HG03066 (cell line): ENCODE measurements at regions not wholly inside any gene's neighbourhood (a gene's known extent, or its start where the extent isn't known, plus 50 kb on each side); places are given as distances from the start of the nearest gene placed in this dataset.

Experiments used
- ATAC-seq: cut with Tn5 transposase; IDR thresholded peaks from one replicate; pipeline ENCODE4 v1.9.1; 2021; ENCODE audit warnings: low read depth; ENCODE audit not compliant: unreplicated experiment

DNA sequence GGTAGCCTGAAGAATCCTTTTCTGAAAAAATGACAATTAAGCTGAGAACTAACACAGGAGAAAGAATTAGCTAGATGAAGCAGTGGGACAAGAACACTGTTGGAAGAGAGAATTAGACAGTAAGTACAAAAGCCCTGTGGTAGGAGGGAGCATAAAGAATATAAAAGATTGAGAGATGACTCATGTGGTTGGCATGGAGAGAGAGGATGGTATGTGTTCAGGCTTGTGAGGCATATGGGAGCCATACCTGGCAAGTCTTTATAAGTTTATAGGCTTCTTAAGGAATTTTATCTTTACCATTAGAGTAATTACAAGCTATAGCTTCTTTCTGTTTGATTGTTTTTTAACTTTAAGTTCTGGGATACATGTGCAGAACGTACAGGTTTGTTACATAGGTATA is 325.0 kb downstream of the ARL6IP6 start:
- ATAC-seq = no peak

DNA sequence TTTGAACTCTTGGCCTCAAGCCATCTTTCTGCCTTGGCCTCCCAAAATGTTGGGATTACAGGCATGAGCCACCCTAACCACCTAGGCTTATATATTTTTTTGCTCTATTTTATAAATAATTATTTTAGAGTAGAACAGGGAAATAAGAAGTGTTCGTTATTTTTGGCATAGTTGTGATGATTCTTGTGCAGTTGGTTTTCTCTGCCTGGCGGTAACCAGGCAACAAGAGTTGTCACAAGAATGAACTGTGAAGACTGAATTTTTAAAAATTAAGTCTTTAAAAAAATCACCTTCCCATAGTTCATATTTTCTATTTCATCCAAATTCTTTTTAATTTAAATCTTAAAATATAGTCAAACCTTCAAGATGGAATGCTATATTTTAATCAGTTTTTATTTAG is 310.2 kb downstream of the ARL6IP6 start:
- no peak for ATAC-seq

- ATAC-seq = no peak
Measured at GRCh38 chr2:153027533-153027932, 309.1 kb downstream of the ARL6IP6 start.

- ATAC-seq = no peak
Measured at GRCh38 chr2:153020201-153020600, 301.8 kb downstream of the ARL6IP6 start.

DNA sequence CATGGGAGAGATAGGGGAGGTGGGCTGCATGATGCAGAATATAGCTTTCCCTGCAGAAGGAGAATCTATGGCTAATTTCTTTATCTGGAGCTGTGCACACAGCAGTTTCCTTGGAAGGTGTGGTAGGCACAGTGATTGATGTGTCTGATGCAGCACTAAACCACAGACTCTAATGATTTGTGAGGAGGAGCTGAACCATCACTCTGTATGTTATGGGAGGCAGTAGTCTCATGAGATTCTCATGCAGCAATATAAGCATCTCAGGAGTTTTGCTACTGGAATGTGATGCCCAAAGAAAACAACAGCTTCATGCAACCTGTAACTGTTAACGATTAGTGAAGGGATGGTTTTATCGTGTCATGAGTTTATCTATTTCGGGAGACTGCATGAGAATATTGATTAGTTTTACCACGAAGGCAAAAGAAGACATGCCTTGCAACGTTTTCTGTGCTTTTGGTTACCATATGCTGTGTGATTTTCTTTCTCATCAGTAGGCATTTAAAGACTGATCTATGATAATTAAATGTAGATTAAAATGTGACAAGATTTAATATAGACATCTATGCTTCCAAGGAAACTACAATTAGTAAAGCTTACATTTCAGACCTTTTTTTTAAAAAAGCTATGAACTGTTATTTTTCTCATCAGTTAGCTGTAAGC is 286.8 kb downstream of the ARL6IP6 start:
- no peak for ATAC-seq

DNA sequence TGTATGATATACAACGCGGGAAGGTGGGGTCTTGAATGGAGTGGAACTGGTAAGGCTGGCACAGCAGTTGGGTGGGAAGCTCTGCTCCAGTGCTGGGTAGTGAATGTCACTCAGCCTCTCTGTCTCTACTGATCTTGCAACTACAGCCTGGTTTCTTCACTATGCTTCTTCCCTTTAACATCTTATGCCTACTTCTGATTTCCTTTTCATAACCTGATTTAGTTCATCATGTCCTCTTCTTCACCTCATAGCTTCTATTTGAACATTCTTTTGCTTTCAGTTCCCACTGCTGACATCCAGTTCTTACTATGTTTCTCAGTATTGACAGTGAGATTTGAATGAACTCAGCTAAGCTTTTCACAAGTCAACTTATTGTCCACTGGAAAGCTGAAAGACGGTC is 286.2 kb downstream of the ARL6IP6 start:
- no peak for ATAC-seq

GRCh38 chr2:152974146-152974545 is 255.7 kb downstream of the ARL6IP6 start:
- ATAC-seq = no peak

GRCh38 chr2:152971685-152972084 is 253.3 kb downstream of the ARL6IP6 start:
- ATAC-seq = no peak

GRCh38 chr2:152962446-152962845 is 244.0 kb downstream of the ARL6IP6 start:
- ATAC-seq = no peak

- no peak for ATAC-seq
Measured at GRCh38 chr2:152961351-152961750, 242.9 kb downstream of the ARL6IP6 start.

DNA sequence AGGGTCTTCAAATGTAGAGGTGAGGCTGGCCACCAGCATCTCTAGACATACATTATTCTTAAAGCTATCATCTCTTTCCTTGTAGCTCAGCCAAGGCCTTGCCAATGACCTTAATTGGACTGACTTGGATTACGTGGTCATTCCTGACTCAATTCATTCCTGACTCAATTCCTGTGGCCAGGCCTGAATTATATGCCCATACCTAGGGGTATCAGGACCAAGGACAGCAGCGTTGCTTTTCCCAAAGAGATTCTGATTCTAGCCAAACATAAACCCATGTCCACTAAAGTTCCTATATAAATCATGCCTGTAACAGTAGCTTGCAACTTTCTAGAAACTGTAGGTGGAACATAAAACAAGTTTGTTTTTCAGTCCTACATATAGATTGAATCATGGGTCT is 231.7 kb downstream of the ARL6IP6 start:
- no peak for ATAC-seq

DNA sequence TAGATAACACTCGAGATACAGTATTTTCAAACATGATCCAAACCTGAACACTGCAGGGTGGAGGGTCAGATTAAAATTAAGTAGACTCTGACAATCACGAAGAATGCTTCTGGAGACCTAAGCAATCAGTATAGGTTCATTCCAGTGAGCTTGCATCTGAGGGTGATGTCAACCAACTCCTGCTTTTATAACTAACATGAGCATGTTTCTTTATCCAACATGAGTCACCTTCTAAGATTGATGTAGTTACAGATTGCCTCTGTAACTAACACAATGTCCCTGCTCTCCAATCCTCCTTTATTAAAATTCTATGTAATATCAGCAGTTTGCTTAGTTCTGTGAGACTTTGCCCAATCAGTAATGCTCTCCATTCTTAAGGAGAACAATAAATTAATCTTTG is 225.7 kb downstream of the ARL6IP6 start:
- ATAC-seq = no peak

- ATAC-seq = no peak
Measured at GRCh38 chr2:152942940-152943440, 224.6 kb downstream of the ARL6IP6 start.

DNA sequence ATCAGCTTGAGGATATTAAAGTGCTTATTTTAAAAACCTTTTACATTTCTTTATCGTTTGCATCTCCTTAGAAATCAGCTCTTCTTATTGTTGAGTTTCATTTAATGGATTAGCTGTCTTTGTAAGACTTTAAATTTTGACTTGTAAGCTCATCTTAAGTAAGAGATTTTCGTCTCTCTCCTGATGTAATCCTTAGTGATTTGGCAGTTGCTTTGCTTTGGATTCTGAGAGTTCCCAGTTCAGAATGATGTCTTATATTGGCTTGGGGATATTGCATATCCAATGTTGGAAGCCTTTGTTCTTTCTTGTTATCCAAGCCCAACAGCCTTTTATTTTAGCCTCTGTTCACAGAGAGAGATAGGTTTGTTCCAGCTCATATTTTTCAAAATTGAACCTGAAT is 212.1 kb downstream of the ARL6IP6 start:
- ATAC-seq = no peak

- no peak for ATAC-seq
Measured at GRCh38 chr2:152929628-152930027, 211.2 kb downstream of the ARL6IP6 start.

- peak; percentile 83 for ATAC-seq
Measured at GRCh38 chr2:152925547-152926448, 207.4 kb downstream of the ARL6IP6 start.

DNA sequence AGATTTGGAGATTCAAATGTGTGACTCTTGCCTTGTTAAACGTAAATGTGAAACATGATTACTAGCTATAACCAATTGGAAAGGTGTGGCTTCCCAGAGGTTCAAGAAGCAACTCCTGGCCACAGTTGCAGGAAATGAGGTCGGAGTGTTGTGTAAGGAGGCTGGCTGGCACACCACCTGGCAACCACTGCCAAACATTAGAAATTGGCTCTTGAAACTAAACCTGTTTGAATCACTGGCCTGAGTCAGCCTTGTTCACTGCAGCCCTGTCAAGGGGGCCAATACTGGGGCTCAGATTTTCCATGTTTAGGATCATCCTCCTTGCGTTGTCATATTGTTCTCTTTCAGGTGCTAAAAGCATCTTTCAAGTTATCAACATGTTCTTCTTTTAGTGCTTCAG is 206.3 kb downstream of the ARL6IP6 start:
- ATAC-seq = no peak

DNA sequence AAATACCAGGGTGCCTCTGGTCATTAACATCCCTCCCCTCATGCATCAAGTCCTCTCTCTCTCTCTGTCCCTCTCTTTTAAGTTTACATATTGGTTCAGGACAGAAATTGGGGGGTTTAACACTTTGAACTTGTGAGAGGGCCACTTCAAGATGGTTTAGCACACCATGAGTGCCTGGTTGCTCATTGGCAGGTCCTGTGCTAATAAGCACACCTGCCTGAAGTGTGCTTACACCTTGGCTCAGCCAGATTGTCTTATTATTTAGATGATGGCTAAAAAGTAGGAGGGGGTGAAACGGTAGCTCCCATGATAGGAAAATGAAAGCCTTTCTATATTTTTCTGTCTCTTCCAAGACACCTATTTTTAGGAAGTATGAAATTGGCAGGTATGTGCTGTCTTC is 205.8 kb downstream of the ARL6IP6 start:
- no peak for ATAC-seq

DNA sequence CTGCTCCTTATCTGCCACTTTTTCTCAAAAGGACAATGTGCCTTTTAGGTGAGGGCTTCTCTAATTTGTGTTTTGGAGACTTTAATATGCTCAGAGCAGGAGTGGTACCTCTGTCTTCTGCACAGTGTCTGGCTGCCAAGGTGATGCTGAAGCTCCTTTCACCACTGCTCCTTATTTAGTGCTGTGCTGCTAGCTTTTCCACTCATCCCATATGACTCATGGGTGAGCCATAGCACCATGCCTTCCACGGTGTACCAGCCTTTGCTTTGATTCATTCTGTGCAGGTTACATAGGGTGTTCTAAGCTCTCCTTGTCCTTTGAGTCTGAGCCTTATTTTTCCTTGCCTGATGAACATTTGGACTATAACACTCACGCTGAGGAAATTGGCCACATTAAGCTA is 202.4 kb downstream of the ARL6IP6 start:
- no peak for ATAC-seq

GRCh38 chr2:152910970-152911369 is 192.6 kb downstream of the ARL6IP6 start:
- no peak for ATAC-seq

- ATAC-seq = no peak
Measured at GRCh38 chr2:152907046-152907445, 188.6 kb downstream of the ARL6IP6 start.

DNA sequence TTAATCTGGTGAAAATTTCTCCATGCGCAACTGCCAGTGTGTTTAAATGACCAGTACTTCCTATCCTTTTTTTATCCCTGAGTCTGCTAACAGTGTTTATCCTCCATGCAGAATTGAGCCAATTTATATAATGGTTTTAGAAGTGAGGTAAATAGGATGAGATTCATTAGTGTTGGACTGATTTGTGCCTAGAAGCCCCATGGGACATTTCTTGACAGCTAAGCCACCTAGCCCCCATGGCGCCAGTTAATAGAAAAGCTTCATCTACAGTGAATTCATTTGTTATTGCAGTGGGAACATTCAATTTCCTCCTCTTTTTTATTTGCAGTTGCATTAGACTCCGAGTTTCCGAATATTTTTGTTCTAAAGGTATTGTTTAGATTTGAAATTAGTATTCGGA is 175.6 kb downstream of the ARL6IP6 start:
- no peak for ATAC-seq
